ENCODE measurements at regions not wholly inside any gene's neighbourhood (a gene's known extent, or its start where the extent isn't known, plus 50 kb on each side); places are given as distances from the start of the nearest gene placed in this dataset.

GRCh38 chr1:56036479-56036878 lies 542.9 kb downstream of the PLPP3 start:
- no peak for TF ChIP-seq CTCF (IDR thresholded peaks at IDR 0.05)
- TF ChIP-seq EZH2 (IDR thresholded peaks at IDR 0.05), result no peak
- no peak for TF ChIP-seq EZH2phosphoT487 (IDR thresholded peaks at IDR 0.05)

Data from neural progenitor cell (in vitro differentiated cells).